PC-9 (cell line): ENCODE measurements at regions not wholly inside any gene's neighbourhood (a gene's known extent, or its start where the extent isn't known, plus 50 kb on each side); places are given as distances from the start of the nearest gene placed in this dataset.

Experiments used
- BruUV-seq: library from RNA; stranded (reverse); fragments of 400-500 nt; replicated peaks from 2 replicates; lab custom pipeline; 2021; lab: Mats Ljungman, UMichigan
- CTCF ChIA-PET: fragments of 300-600 bp; sonication (Branson Sonifier 250); formaldehyde crosslinking; loops from one replicate; lab custom pipeline; 2022; ENCODE audit warnings: antibody characterized with exemption; lab: Charles Lee
- POLR2A ChIA-PET: fragments of 300-600 bp; sonication (Branson Sonifier 250); formaldehyde crosslinking; loops from one replicate; lab custom pipeline; 2022; ENCODE audit warnings: antibody characterized with exemption; ENCODE audit not compliant: unreplicated experiment; lab: Charles Lee
- DNase-seq, 2 experiments: peaks; one replicate each; pipeline versions ENCODE4 v3.0.0 to v3.0.0-alpha.2; 2015 to 2022; ENCODE audit warnings: mixed read lengths in 1 of 2
- H2AFZ ChIP-seq: fragments of 200-600 bp; sonication (generic); 2 replicates; pipeline ENCODE4 v1.8.1; 2017; ENCODE audit warnings: antibody characterized with exemption
- H3F3A ChIP-seq: fragments of 200-600 bp; sonication (generic); 2 replicates; pipeline ENCODE4 v1.8.1; 2017; ENCODE audit warnings: antibody characterized with exemption, mild to moderate bottlenecking, low read depth; ENCODE audit not compliant: insufficient read depth
- H3K27ac ChIP-seq: fragments of 200-600 bp; sonication (generic); 2 replicates; pipeline ENCODE4 v1.6.1; 2016; ENCODE audit warnings: mixed run types
- H3K27me3 ChIP-seq: fragments of 200-600 bp; sonication (generic); 2 replicates; pipeline ENCODE4 v1.6.1; 2016; ENCODE audit warnings: low read depth, mixed run types; ENCODE audit not compliant: insufficient read depth
- H3K36me3 ChIP-seq: fragments of 200-600 bp; sonication (generic); 2 replicates; pipeline ENCODE4 v1.6.1; 2016; ENCODE audit warnings: low read depth, mixed run types
- H3K4me1 ChIP-seq: fragments of 200-600 bp; sonication (generic); replicated peaks from 2 replicates; pipeline ENCODE4 v1.6.1; 2016; ENCODE audit warnings: mixed run types; ENCODE audit not compliant: insufficient read depth
- H3K4me2 ChIP-seq: fragments of 200-600 bp; sonication (generic); 2 replicates; pipeline ENCODE4 v1.6.1; 2017; ENCODE audit warnings: mixed run types
- H3K4me3 ChIP-seq: fragments of 200-600 bp; sonication (generic); 2 replicates; pipeline ENCODE4 v1.6.1; 2016; ENCODE audit warnings: mixed run types
- H3K79me2 ChIP-seq: fragments of 200-600 bp; sonication (generic); 2 replicates; pipeline ENCODE4 v1.6.1; 2017; ENCODE audit warnings: low read depth, mixed run types
- H3K9me2 ChIP-seq: fragments of 200-600 bp; sonication (generic); 2 replicates; pipeline ENCODE4 v1.8.1; 2017; ENCODE audit warnings: mild to moderate bottlenecking; ENCODE audit not compliant: insufficient read depth
- H3K9me3 ChIP-seq: fragments of 200-600 bp; sonication (generic); 2 replicates; pipeline ENCODE4 v1.8.1; 2016; ENCODE audit warnings: low read depth; ENCODE audit not compliant: insufficient read depth
- H4K20me1 ChIP-seq: fragments of 200-600 bp; sonication (generic); 2 replicates; pipeline ENCODE4 v1.8.1; 2017; ENCODE audit not compliant: insufficient read depth
- EZH2 ChIP-seq: fragments of 200-600 bp; sonication (generic); IDR thresholded peaks from 2 replicates; pipeline ENCODE4 v1.8.0; 2017; ENCODE audit warnings: antibody characterized with exemption, low read depth
- intact Hi-C: fragments of 100-400 bp; cut with micrococcal nuclease; formaldehyde crosslinking; loops from one replicate; pipeline ENCODE4 v1.10.0; 2022; ENCODE audit not compliant: unreplicated experiment
- TF ChIP-seq, protein P1 (sequence below): fragments of 200-600 bp; sonication (generic); conservative IDR thresholded peaks from 2 replicates; pipeline ENCODE4 v1.6.1; 2017; ENCODE audit warnings: mixed run types, antibody characterized with exemption, mild to moderate bottlenecking, moderate library complexity

DNA sequence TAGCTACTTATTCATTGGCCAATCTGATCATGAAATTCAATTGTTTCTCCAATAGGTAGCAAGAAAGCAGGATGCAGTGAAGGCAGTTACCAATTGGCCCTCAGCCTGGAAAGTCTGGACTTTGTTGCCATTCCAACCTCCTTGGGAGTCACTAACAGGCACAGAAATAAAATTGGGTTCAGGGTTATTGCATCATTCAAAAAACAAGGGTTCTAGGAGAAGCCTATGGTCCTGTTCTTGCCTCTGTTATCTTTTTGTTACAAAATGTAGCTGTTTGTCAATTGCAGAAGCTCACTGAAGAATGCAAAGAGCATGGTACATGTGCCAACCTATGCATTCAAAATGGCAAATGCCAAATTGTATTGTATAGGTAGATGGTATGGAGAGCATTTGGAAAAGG is 51.0 kb upstream of the CCNG1 start:
- Histone ChIP-seq H3K4me3 (no peak overlapping the region), H3K4me1 (no peaks in the 10 kb centered on the region), H3K27ac (no peak overlapping the region), H3K9me2 (no peaks in the 10 kb centered on the region), H3K27me3 (no peaks in the 10 kb centered on the region), H3K9me3 (no peaks in the 10 kb centered on the region), H3K36me3 (no peaks in the 10 kb centered on the region), H4K20me1 (no peaks in the 10 kb centered on the region), H3F3A (no peaks in the 10 kb centered on the region), H3K4me2 (no peak overlapping the region), H2AFZ (no peak overlapping the region), H3K79me2 (no peaks in the 10 kb centered on the region)
- ChIA-PET POLR2A (no interaction called here), CTCF (no interaction called here)
- TF ChIP-seq, protein P1, sequence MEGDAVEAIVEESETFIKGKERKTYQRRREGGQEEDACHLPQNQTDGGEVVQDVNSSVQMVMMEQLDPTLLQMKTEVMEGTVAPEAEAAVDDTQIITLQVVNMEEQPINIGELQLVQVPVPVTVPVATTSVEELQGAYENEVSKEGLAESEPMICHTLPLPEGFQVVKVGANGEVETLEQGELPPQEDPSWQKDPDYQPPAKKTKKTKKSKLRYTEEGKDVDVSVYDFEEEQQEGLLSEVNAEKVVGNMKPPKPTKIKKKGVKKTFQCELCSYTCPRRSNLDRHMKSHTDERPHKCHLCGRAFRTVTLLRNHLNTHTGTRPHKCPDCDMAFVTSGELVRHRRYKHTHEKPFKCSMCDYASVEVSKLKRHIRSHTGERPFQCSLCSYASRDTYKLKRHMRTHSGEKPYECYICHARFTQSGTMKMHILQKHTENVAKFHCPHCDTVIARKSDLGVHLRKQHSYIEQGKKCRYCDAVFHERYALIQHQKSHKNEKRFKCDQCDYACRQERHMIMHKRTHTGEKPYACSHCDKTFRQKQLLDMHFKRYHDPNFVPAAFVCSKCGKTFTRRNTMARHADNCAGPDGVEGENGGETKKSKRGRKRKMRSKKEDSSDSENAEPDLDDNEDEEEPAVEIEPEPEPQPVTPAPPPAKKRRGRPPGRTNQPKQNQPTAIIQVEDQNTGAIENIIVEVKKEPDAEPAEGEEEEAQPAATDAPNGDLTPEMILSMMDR: no peak
- no peak for TF ChIP-seq EZH2
- DNase-seq: no peak
- no TSS peak for BruUV-seq
- intact Hi-C loops: no loop called here

DNA sequence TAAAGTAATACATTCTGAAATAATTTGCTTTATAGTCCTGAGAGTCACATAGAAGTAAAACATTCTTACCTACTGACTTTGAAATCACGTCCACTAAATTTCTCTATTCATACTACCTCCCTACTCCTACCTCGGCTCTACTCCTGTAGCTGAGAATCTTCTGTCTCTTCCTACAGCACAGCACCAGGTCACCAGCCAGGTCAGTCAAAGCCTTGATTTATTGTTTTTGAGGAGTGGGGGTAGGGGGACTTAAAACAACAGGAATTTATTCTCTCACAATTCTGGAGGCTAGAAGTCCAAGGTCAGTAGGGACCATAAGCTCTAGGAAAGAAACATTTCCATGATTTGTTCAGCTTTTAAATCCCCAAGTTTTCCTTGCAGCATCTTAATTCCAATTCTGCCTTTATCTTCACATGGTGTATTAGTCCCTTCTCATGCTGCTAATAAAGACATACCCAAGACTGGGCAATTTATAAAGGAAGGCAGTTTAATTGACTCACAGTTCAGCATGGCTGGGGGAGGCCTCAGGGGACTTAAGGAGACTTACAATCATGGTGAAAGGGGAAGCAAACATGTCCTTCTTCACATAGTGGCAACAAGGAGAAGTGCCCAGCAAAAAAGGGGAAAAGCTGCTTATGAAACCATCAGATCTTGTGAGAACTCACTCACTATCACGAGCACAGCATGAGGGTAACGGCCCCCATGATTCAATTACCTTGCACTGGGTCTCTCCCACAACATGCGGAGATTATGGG is 49.6 kb upstream of the CCNG1 start:
- CTCF ChIA-PET: no interaction called here
- intact Hi-C loops: no loop called here
- BruUV-seq: no TSS peak

More for the DNA sequence above, 49.6 kb upstream of the CCNG1 start:
- DNase-seq: no peak
- POLR2A ChIA-PET: no interaction called here
- TF ChIP-seq, protein P1: no peak
- TF ChIP-seq EZH2: no peak
- H3K36me3 ChIP-seq: no peaks in the 10 kb centered on the region
- no peaks in the 10 kb centered on the region for H4K20me1 ChIP-seq
- no peak overlapping the region for H3K27ac ChIP-seq
- H3K9me2 ChIP-seq: no peaks in the 10 kb centered on the region
- H3K27me3 ChIP-seq: no peaks in the 10 kb centered on the region
- H3K4me1 ChIP-seq: no peaks in the 10 kb centered on the region
- H3K4me2 ChIP-seq: no peak overlapping the region
- no peaks in the 10 kb centered on the region for H3K79me2 ChIP-seq
- no peak overlapping the region for H2AFZ ChIP-seq
- H3F3A ChIP-seq: no peaks in the 10 kb centered on the region
- H3K4me3 ChIP-seq: no peak overlapping the region
- no peaks in the 10 kb centered on the region for H3K9me3 ChIP-seq
